CD4-positive, alpha-beta memory T cell (primary cell): ENCODE measurements at regions not wholly inside any gene's neighbourhood (a gene's known extent, or its start where the extent isn't known, plus 50 kb on each side); places are given as distances from the start of the nearest gene placed in this dataset.
"Not testable (repeated sequence)": the region's sequence is repeated elsewhere in the genome, so short reads cannot be mapped to it uniquely, and the experiment has no call there.

Experiments
- CTCF ChIA-PET: fragments of 350-600 bp; sonication (Branson Sonifier 250); formaldehyde crosslinking; loops from one replicate; lab custom pipeline; 2021; ENCODE audit warnings: inconsistent platforms; ENCODE audit not compliant: partially characterized antibody; lab: Charles Lee
- POLR2A ChIA-PET: fragments of 350-600 bp; sonication (Branson Sonifier 250); formaldehyde crosslinking; loops from one replicate; lab custom pipeline; 2021; ENCODE audit not compliant: partially characterized antibody; lab: Charles Lee
- DNase-seq, 5 donors: peaks; one replicate each; pipeline versions ENCODE4 v3.0.0 to v3.0.0-alpha.2; 2020 to 2022; ENCODE audit warnings: mixed read lengths in 1 of 5
- H3K27ac ChIP-seq: one replicate; pipeline ENCODE4 v1.7.0; 2013; ENCODE audit warnings: low read depth, low read length
- H3K27me3 ChIP-seq: 2 replicates; pipeline ENCODE4 v1.7.0; 2013; ENCODE audit warnings: mild to moderate bottlenecking, low read length, moderate library complexity; ENCODE audit not compliant: insufficient read depth
- H3K36me3 ChIP-seq: 2 replicates; pipeline ENCODE4 v1.7.0; 2013; ENCODE audit warnings: mild to moderate bottlenecking, low read length, moderate library complexity; ENCODE audit not compliant: insufficient read depth
- H3K4me1 ChIP-seq: 2 replicates; pipeline ENCODE4 v1.7.0; 2013; ENCODE audit warnings: mild to moderate bottlenecking, low read length, moderate library complexity; ENCODE audit not compliant: insufficient read depth
- H3K4me3 ChIP-seq, 2 donors: one replicate each; pipeline ENCODE4 v1.7.0; 2013; ENCODE audit warnings: low read length in 2 of 2, mild to moderate bottlenecking in 1 of 2
- H3K9me3 ChIP-seq, 2 donors: one replicate each; pipeline ENCODE4 v1.7.0; 2013; ENCODE audit warnings: low read length in 2 of 2, control low read depth in 1 of 2; ENCODE audit not compliant: control insufficient read depth in 1 of 2
- H3K27ac Mint-ChIP-seq, 7 donors: one replicate each; pipeline ENCODE4 v1.8.0; 2020 to 2021; ENCODE audit warnings: mixed read lengths in 7 of 7, mild to moderate bottlenecking in 6 of 7, inconsistent platforms in 3 of 7, moderate library complexity in 3 of 7
- H3K27me3 Mint-ChIP-seq, 2 donors: one replicate each; pipeline ENCODE4 v1.8.0; 2020 to 2021; ENCODE audit warnings: mixed read lengths in 2 of 2
- H3K36me3 Mint-ChIP-seq, 2 donors: one replicate each; pipeline ENCODE4 v1.8.0; 2020 to 2021; ENCODE audit warnings: mixed read lengths in 2 of 2, inconsistent platforms in 1 of 2, mild to moderate bottlenecking in 1 of 2
- H3K4me1 Mint-ChIP-seq, 4 donors: one replicate each; pipeline ENCODE4 v1.8.0; 2020 to 2021; ENCODE audit warnings: mixed read lengths in 4 of 4, mild to moderate bottlenecking in 1 of 4
- H3K4me3 Mint-ChIP-seq, 8 donors: one replicate each; pipeline ENCODE4 v1.8.0; 2020 to 2021; ENCODE audit warnings: mixed read lengths in 8 of 8, mild to moderate bottlenecking in 7 of 8, moderate library complexity in 6 of 8, inconsistent platforms in 3 of 8
- H3K9me3 Mint-ChIP-seq, 8 donors: one replicate each; pipeline ENCODE4 v1.8.0; 2020 to 2021; ENCODE audit warnings: mixed read lengths in 8 of 8, mild to moderate bottlenecking in 5 of 8, inconsistent platforms in 3 of 8, moderate library complexity in 1 of 8
- intact Hi-C: fragments of 100-400 bp; cut with micrococcal nuclease; formaldehyde crosslinking; loops from one replicate; pipeline ENCODE4 v1.15.1; 2023

DNA sequence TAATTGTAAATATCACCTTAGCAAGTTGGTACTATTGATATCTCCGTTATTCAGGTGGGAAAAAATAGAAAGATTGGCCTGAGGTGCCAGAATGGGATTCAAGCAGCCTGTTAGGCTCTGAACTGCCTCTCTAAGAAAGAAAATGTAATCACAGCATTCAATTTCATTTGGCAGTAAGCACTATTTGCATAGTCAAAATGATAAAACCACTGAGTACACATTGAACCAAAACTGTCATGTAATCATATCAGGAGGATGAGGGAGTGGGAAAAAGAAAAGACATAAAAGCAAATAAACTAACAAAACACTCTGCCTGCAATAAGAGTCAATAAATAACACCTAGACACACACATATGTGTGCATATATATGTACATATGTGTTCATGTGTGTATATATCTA is 103.9 kb upstream of the TACR1 start:
- intact Hi-C loops: no loop called here
- H3K36me3 ChIP-seq: no peaks in the 10 kb centered on the region
- Mint-ChIP-seq H3K4me3 (no peak overlapping the region), H3K4me1 (no peaks in the 10 kb centered on the region), H3K27me3 (peaks cover 2 to 8% of the 10 kb centered on the region in 2 donors), H3K27ac (no peak overlapping the region), H3K9me3 (peaks cover 0 to 7% (median 1%) of the 10 kb centered on the region in 8 donors), H3K36me3 (no peaks in the 10 kb centered on the region)
- no peaks in the 10 kb centered on the region for H3K27me3 ChIP-seq
- H3K27ac ChIP-seq: no peak overlapping the region
- H3K9me3 ChIP-seq: no peaks in the 10 kb centered on the region
- ChIA-PET CTCF (no interaction called here), POLR2A (no interaction called here)
- no peak overlapping the region for H3K4me3 ChIP-seq
- DNase-seq: no peak
- H3K4me1 ChIP-seq: no peaks in the 10 kb centered on the region

DNA sequence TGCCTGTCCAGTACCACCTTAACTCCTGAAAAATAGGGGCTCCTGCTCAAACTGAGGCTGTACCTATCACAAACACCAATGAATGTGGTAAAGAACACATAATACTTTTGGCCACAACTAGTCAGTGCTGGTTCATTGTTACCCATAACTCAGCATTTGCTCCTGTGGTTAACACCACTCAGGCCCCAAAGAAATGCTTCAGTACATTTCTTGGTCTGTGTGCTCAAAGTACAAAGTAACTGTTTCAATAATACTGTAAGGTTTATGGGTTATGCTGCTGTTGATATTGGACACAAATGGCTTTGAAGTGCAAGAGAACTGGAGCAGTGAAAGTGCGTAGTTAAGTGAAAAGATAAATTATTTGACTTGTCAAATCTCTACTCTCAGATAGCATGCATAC is 95.0 kb upstream of the TACR1 start:
- no peak for DNase-seq
- H3K9me3 ChIP-seq: no peaks in the 10 kb centered on the region
- Mint-ChIP-seq H3K9me3 (peaks cover 0 to 3% (median 0%) of the 10 kb centered on the region in 8 donors), H3K4me3 (no peak overlapping the region), H3K27me3 (peaks cover 3 to 5% of the 10 kb centered on the region in 2 donors), H3K4me1 (no peaks in the 10 kb centered on the region), H3K36me3 (no peaks in the 10 kb centered on the region), H3K27ac (no peak overlapping the region)
- H3K27me3 ChIP-seq: no peaks in the 10 kb centered on the region
- H3K36me3 ChIP-seq: no peaks in the 10 kb centered on the region
- H3K27ac ChIP-seq: no peak overlapping the region
- CTCF ChIA-PET: no interaction called here
- H3K4me1 ChIP-seq: no peaks in the 10 kb centered on the region
- H3K4me3 ChIP-seq: no peak overlapping the region
- POLR2A ChIA-PET: no interaction called here
- intact Hi-C loops: no loop called here

DNA sequence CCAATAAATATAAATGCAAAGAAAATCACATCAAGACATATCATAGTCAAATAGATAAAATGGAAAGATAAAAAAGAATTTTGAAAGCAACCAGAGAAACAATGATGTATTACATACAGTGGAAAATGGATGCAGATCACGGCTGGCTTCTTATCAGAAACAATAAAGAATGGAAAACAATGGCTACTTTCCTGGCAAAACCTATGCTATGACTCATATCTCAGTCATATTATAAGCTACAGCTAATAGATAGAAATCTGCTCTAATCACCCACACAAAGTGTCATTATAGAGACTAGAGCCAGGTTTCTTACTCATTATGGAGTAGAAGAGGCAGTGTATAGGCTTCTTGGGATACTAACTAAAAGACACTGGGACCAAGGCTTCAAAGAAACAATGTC is 93.5 kb upstream of the TACR1 start:
- H3K27me3 Mint-ChIP-seq: peaks cover 2 to 6% of the 10 kb centered on the region in 2 donors
- H3K9me3 ChIP-seq: no peaks in the 10 kb centered on the region
- H3K4me1 Mint-ChIP-seq: no peaks in the 10 kb centered on the region
- H3K27me3 ChIP-seq: no peaks in the 10 kb centered on the region
- H3K4me3 ChIP-seq: no peak overlapping the region
- intact Hi-C loops: no loop called here
- H3K4me3 Mint-ChIP-seq: no peak overlapping the region
- H3K27ac Mint-ChIP-seq: no peak overlapping the region
- no peaks in the 10 kb centered on the region for H3K36me3 ChIP-seq
- ChIA-PET CTCF (no interaction called here), POLR2A (no interaction called here)
- H3K36me3 Mint-ChIP-seq: no peaks in the 10 kb centered on the region
- H3K4me1 ChIP-seq: no peaks in the 10 kb centered on the region
- no peak for DNase-seq
- no peak overlapping the region for H3K27ac ChIP-seq
- H3K9me3 Mint-ChIP-seq: peaks cover 0 to 3% (median 0%) of the 10 kb centered on the region in 8 donors

DNA sequence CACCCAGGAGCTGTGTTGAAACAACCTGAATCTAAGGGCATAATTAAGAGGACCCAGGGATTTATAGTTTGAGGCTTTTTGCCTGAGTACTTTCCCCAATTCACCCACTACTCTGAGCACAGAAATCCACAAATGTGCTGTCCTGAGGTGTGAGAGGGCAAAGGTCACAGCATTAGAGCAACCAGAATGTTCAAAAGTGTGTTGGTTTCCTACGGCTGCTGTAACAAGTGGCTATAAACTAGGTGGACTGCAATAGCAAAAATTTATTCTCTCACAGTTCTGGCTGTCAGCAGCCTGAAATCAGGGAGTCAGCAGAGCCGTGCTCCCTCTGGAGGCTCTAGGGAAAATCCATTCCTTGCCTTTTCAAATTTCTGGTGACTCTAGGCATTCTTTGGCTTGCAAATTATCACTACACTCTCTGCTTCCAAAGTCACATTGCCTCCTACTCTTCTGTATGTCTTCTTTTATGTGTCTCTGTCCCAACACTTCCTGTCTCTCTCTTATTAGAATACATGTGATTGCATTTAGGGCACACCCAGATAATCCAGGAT is 91.4 kb upstream of the TACR1 start:
- no peaks in the 10 kb centered on the region for H3K9me3 ChIP-seq
- no peak overlapping the region for H3K27ac ChIP-seq
- no peak overlapping the region for H3K4me3 ChIP-seq
- H3K4me1 ChIP-seq: no peaks in the 10 kb centered on the region
- no peaks in the 10 kb centered on the region for H3K27me3 ChIP-seq
- intact Hi-C loops: no loop called here
- no peaks in the 10 kb centered on the region for H3K4me1 Mint-ChIP-seq
- no peak for DNase-seq
- ChIA-PET CTCF (no interaction called here), POLR2A (no interaction called here)
- H3K4me3 Mint-ChIP-seq: no peak overlapping the region
- no peaks in the 10 kb centered on the region for H3K36me3 ChIP-seq
- no peak overlapping the region for H3K27ac Mint-ChIP-seq
- H3K9me3 Mint-ChIP-seq: peaks cover 0 to 3% (median 0%) of the 10 kb centered on the region in 8 donors
- peaks cover 4 to 16% of the 10 kb centered on the region in 2 donors for H3K27me3 Mint-ChIP-seq
- no peaks in the 10 kb centered on the region for H3K36me3 Mint-ChIP-seq

DNA sequence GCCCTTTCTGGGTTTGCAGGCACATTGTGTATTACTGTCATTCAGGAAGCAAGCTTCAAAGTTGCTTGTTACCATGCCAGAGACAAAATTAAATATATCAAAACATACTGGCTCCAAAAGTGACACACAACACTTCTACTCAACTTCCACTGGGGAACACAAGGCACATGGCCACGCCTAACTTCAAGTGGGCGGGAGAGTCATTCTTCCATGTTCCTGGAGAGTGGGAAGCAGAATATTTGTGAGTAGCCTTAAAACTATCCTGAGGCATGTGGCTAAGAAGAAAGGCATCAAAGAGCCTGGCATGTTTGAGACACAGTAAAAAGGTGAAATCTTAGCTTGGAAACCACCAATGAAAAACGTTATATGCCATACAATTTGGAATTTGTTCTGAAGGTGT is 90.5 kb upstream of the TACR1 start:
- Histone ChIP-seq H3K4me1 (no peaks in the 10 kb centered on the region), H3K27ac (no peak overlapping the region), H3K36me3 (no peaks in the 10 kb centered on the region), H3K4me3 (no peak overlapping the region), H3K27me3 (no peaks in the 10 kb centered on the region), H3K9me3 (no peaks in the 10 kb centered on the region)
- DNase-seq: no peak
- CTCF ChIA-PET: no interaction called here
- Mint-ChIP-seq H3K9me3 (peaks cover 0 to 6% (median 1%) of the 10 kb centered on the region in 8 donors), H3K36me3 (no peaks in the 10 kb centered on the region), H3K4me3 (no peak overlapping the region), H3K27ac (no peak overlapping the region), H3K4me1 (no peaks in the 10 kb centered on the region), H3K27me3 (peaks cover 4 to 21% of the 10 kb centered on the region in 2 donors)
- POLR2A ChIA-PET: no interaction called here
- intact Hi-C loops: no loop called here

DNA sequence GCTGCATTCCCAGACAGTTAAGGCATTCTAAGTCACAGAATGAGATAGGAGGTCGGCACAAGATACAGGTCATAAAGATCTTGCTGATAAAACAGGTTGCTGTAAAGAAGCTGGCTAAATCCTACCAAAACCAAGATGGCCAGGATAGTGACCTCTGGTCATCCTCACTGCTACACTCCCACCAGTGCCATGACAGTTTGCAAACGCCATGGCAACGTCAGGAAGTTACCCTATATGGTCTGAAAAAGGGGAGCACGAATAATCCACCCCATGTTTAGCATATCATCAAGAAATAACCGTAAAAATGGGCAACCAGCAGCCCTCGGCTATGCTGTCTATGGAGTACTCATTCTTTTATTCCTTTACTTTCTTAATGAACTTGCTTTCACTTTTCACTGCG is 89.9 kb upstream of the TACR1 start:
- H3K27ac Mint-ChIP-seq, CTCF ChIA-PET, H3K4me3 ChIP-seq, H3K4me1 Mint-ChIP-seq, H3K36me3 ChIP-seq, H3K4me1 ChIP-seq, intact Hi-C loops, H3K9me3 Mint-ChIP-seq, DNase-seq, H3K9me3 ChIP-seq, H3K36me3 Mint-ChIP-seq, H3K27me3 ChIP-seq, H3K27ac ChIP-seq, POLR2A ChIA-PET, H3K4me3 Mint-ChIP-seq: not testable (repeated sequence)
- peaks cover 4 to 21% of the 10 kb centered on the region in 2 donors for H3K27me3 Mint-ChIP-seq

DNA sequence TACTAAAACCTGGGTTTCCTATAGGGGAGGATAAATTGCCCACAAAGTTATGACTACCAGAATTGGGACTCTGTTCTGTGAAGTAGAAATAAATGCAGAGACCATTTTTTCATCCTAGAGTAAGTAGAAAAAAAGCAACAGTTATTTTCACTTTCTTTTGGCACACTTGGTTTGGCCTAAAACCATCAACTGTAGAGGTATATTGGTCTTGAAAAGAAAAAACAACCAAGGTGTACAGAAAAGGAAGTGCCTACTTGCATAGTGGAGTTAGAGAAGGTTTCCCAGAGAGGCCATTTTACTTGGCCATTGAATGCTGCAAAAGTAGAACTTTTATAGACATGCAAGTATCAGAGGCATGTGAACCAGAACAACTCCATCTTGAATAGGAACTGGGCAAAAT is 89.4 kb upstream of the TACR1 start:
- no peaks in the 10 kb centered on the region for H3K9me3 ChIP-seq
- Mint-ChIP-seq H3K36me3 (no peaks in the 10 kb centered on the region), H3K27me3 (peaks cover 4 to 21% of the 10 kb centered on the region in 2 donors), H3K27ac (no peak overlapping the region), H3K9me3 (peaks cover 0 to 6% (median 1%) of the 10 kb centered on the region in 8 donors), H3K4me3 (no peak overlapping the region), H3K4me1 (no peaks in the 10 kb centered on the region)
- POLR2A ChIA-PET: no interaction called here
- CTCF ChIA-PET: no interaction called here
- H3K27me3 ChIP-seq: no peaks in the 10 kb centered on the region
- H3K36me3 ChIP-seq: no peaks in the 10 kb centered on the region
- H3K4me3 ChIP-seq: no peak overlapping the region
- no peak for DNase-seq
- no peak overlapping the region for H3K27ac ChIP-seq
- intact Hi-C loops: no loop called here
- no peaks in the 10 kb centered on the region for H3K4me1 ChIP-seq
